ENCODE measurements at regions not wholly inside any gene's neighbourhood (a gene's known extent, or its start where the extent isn't known, plus 50 kb on each side); places are given as distances from the start of the nearest gene placed in this dataset.
A peak's percentile ranks its signal among the peaks of the same experiment; 100 is the strongest.

GRCh38 chr10:61350068-61350467 is 103.1 kb downstream of the TMEM26 start:
- Histone ChIP-seq H3K4me1 (ENCODE audit: control insufficient read depth in 2 of 3, insufficient read depth in 2 of 3, low read depth in 1 of 3, low read length in 3 of 3) (peaks cover 0 to 2% (median 0%) of the 10 kb centered on the region in 3 donors), H3K9ac (ENCODE audit: low read length in 3 of 3) (no peak overlapping the region), H3K27ac (ENCODE audit: low read depth in 2 of 2, low read length in 2 of 2) (no peak overlapping the region), H3K4me3 (ENCODE audit: low read length in 3 of 3) (no peak overlapping the region), H3K9me3 (ENCODE audit: control insufficient read depth in 2 of 3, insufficient read depth in 1 of 3, low read length in 3 of 3) (no peaks in the 10 kb centered on the region), H3K27me3 (ENCODE audit: control insufficient read depth, insufficient read depth, low read length) (no peaks in the 10 kb centered on the region), H3K36me3 (ENCODE audit: control insufficient read depth in 2 of 3, insufficient read depth in 3 of 3, low read length in 3 of 3) (no peaks in the 10 kb centered on the region)
- intact Hi-C loops (cut with DNase I): no loop called here
- no peak for FAIRE-seq
- no peak for DNase-seq
- no peak for TF ChIP-seq CTCF (IDR thresholded peaks at IDR 0.05; ENCODE audit: borderline replicate concordance, extremely low read depth, insufficient read depth)

GRCh38 chr10:61346796-61347413 is 106.3 kb downstream of the TMEM26 start:
- H3K4me1 ChIP-seq (ENCODE audit: control insufficient read depth in 2 of 3, insufficient read depth in 2 of 3, low read depth in 1 of 3, low read length in 3 of 3): no peaks in the 10 kb centered on the region
- no peaks in the 10 kb centered on the region for H3K27me3 ChIP-seq (ENCODE audit: control insufficient read depth, insufficient read depth, low read length)
- FAIRE-seq (no peak), DNase-seq (peak in 1 of 5 donors; percentile 61)
- H3K4me3 ChIP-seq (ENCODE audit: low read length in 3 of 3): no peak overlapping the region
- intact Hi-C loops (cut with DNase I): no loop called here
- H3K9me3 ChIP-seq (ENCODE audit: control insufficient read depth in 2 of 3, insufficient read depth in 1 of 3, low read length in 3 of 3): no peaks in the 10 kb centered on the region
- H3K27ac ChIP-seq (ENCODE audit: low read depth in 2 of 2, low read length in 2 of 2): no peak overlapping the region
- H3K36me3 ChIP-seq (ENCODE audit: control insufficient read depth in 2 of 3, insufficient read depth in 3 of 3, low read length in 3 of 3): no peaks in the 10 kb centered on the region
- no peak overlapping the region for H3K9ac ChIP-seq (ENCODE audit: low read length in 3 of 3)
- no peak for TF ChIP-seq CTCF (IDR thresholded peaks at IDR 0.05; ENCODE audit: borderline replicate concordance, extremely low read depth, insufficient read depth)

GRCh38 chr10:61343796-61344195 is 109.4 kb downstream of the TMEM26 start:
- no peak overlapping the region for H3K4me3 ChIP-seq (ENCODE audit: low read length in 3 of 3)
- FAIRE-seq (no peak), DNase-seq (no peak)
- no peak for TF ChIP-seq CTCF (IDR thresholded peaks at IDR 0.05; ENCODE audit: borderline replicate concordance, extremely low read depth, insufficient read depth)
- no peak overlapping the region for H3K27ac ChIP-seq (ENCODE audit: low read depth in 2 of 2, low read length in 2 of 2)
- no peaks in the 10 kb centered on the region for H3K9me3 ChIP-seq (ENCODE audit: control insufficient read depth in 2 of 3, insufficient read depth in 1 of 3, low read length in 3 of 3)
- intact Hi-C loops (cut with DNase I): no loop called here
- H3K27me3 ChIP-seq (ENCODE audit: control insufficient read depth, insufficient read depth, low read length): no peaks in the 10 kb centered on the region
- no peaks in the 10 kb centered on the region for H3K4me1 ChIP-seq (ENCODE audit: control insufficient read depth in 2 of 3, insufficient read depth in 2 of 3, low read depth in 1 of 3, low read length in 3 of 3)
- H3K36me3 ChIP-seq (ENCODE audit: control insufficient read depth in 2 of 3, insufficient read depth in 3 of 3, low read length in 3 of 3): no peaks in the 10 kb centered on the region
- H3K9ac ChIP-seq (ENCODE audit: low read length in 3 of 3): no peak overlapping the region

Data from kidney (tissue), 13 donors.